ENCODE measurements at regions not wholly inside any gene's neighbourhood (a gene's known extent, or its start where the extent isn't known, plus 50 kb on each side); places are given as distances from the start of the nearest gene placed in this dataset.

GRCh38 chrX:33906971-33907370 lies 225.1 kb downstream of the FAM47A start:
- no peak for TF ChIP-seq CTCF (IDR thresholded peaks at IDR 0.05)
- TF ChIP-seq POLR2A (IDR thresholded peaks at IDR 0.05) = no peak

Measured in Peyer's patch (tissue), 4 donors.